WTC11 (cell line): ENCODE measurements at regions not wholly inside any gene's neighbourhood (a gene's known extent, or its start where the extent isn't known, plus 50 kb on each side); places are given as distances from the start of the nearest gene placed in this dataset.

Source experiments
- ATAC-seq: fragments of 200-7000 bp; cut with Tn5 transposase; 2 replicates; pipeline ENCODE4 v1.10.0; 2021; ENCODE audit warnings: mild to moderate bottlenecking, moderate library complexity
- CTCF ChIA-PET: fragments of 300-600 bp; sonication (Branson Sonifier 250); formaldehyde crosslinking; loops from one replicate; lab custom pipeline; 2021; ENCODE audit warnings: antibody characterized with exemption; lab: Charles Lee
- POLR2A ChIA-PET: fragments of 350-600 bp; sonication (Branson Sonifier 250); formaldehyde crosslinking; loops from one replicate; lab custom pipeline; 2021; ENCODE audit warnings: antibody characterized with exemption; lab: Charles Lee
- DNase-seq: peaks from one replicate; pipeline ENCODE4 v3.0.0; 2021; ENCODE audit warnings: low spot score
- H3K27ac Mint-ChIP-seq: 2 replicates; pipeline ENCODE4 v1.8.0; 2021; ENCODE audit warnings: mixed read lengths
- H3K27me3 Mint-ChIP-seq: 2 replicates; pipeline ENCODE4 v1.8.0; 2021; ENCODE audit warnings: low read depth, mild to moderate bottlenecking, moderate library complexity, mixed read lengths
- H3K36me3 Mint-ChIP-seq: 2 replicates; pipeline ENCODE4 v1.8.0; 2021; ENCODE audit warnings: mixed read lengths
- H3K4me1 Mint-ChIP-seq: 2 replicates; pipeline ENCODE4 v1.8.0; 2022; ENCODE audit warnings: mixed read lengths
- H3K4me3 Mint-ChIP-seq: 2 replicates; pipeline ENCODE4 v1.8.0; 2021; ENCODE audit warnings: mild to moderate bottlenecking, moderate library complexity, mixed read lengths
- H3K9me3 Mint-ChIP-seq: 2 replicates; pipeline ENCODE4 v1.8.0; 2021; ENCODE audit warnings: mixed read lengths
- ATF3 ChIP-seq: sonication (generic); formaldehyde crosslinking; conservative IDR thresholded peaks from 2 replicates; pipeline ENCODE4 v1.8.1; 2022; ENCODE audit warnings: mild to moderate bottlenecking, missing genetic modification reagents
- CBFB ChIP-seq: sonication (generic); formaldehyde crosslinking; IDR thresholded peaks from 2 replicates; pipeline ENCODE4 v1.8.1; 2022; ENCODE audit warnings: mild to moderate bottlenecking, low read depth, missing genetic modification reagents
- CDX4 ChIP-seq: fragments of 250-450 bp; sonication (Bioruptor Pico); IDR thresholded peaks from 2 replicates; pipeline ENCODE4 v1.9.0; 2021; ENCODE audit warnings: moderate library complexity, mild to moderate bottlenecking, inconsistent platforms, borderline replicate concordance
- FOXK1 ChIP-seq: sonication (generic); formaldehyde crosslinking; IDR thresholded peaks from 2 replicates; pipeline ENCODE4 v1.8.0; 2022; ENCODE audit warnings: mild to moderate bottlenecking, moderate library complexity, missing genetic modification reagents
- GABPB1 ChIP-seq: sonication (generic); formaldehyde crosslinking; IDR thresholded peaks from 2 replicates; pipeline ENCODE4 v1.8.1; 2023; ENCODE audit warnings: mild to moderate bottlenecking, missing genetic modification reagents
- HMGA2 ChIP-seq: fragments of 250-450 bp; sonication (Bioruptor Pico); IDR thresholded peaks from 2 replicates; pipeline ENCODE4 v1.4.0; 2021; ENCODE audit warnings: mild to moderate bottlenecking, moderate library complexity
- MXD4 ChIP-seq: fragments of 250-450 bp; sonication (Bioruptor Pico); IDR thresholded peaks from 2 replicates; pipeline ENCODE4 v1.8.0; 2021; ENCODE audit warnings: mild to moderate bottlenecking, moderate library complexity, borderline replicate concordance
- OVOL2 ChIP-seq: fragments of 250-450 bp; sonication (Bioruptor Pico); IDR thresholded peaks from 2 replicates; pipeline ENCODE4 v1.9.0; 2021; ENCODE audit warnings: mild to moderate bottlenecking, borderline replicate concordance
- PREB ChIP-seq: sonication (generic); formaldehyde crosslinking; IDR thresholded peaks from 2 replicates; pipeline ENCODE4 v1.8.1; 2022; ENCODE audit warnings: mild to moderate bottlenecking, missing genetic modification reagents, moderate library complexity, borderline replicate concordance
- TP53 ChIP-seq: sonication (generic); formaldehyde crosslinking; IDR thresholded peaks from 2 replicates; pipeline ENCODE4 v1.8.1; 2023; ENCODE audit warnings: mild to moderate bottlenecking, missing genetic modification reagents
- ZNF121 ChIP-seq: sonication (generic); formaldehyde crosslinking; IDR thresholded peaks from 2 replicates; pipeline ENCODE4 v1.8.0; 2023; ENCODE audit warnings: missing genetic modification reagents
- ZNF138 ChIP-seq: sonication (generic); formaldehyde crosslinking; conservative IDR thresholded peaks from 2 replicates; pipeline ENCODE4 v1.8.1; 2022; ENCODE audit warnings: mild to moderate bottlenecking, moderate library complexity, missing genetic modification reagents
- ZNF317 ChIP-seq: sonication (generic); formaldehyde crosslinking; IDR thresholded peaks from 2 replicates; pipeline ENCODE4 v1.8.1; 2023; ENCODE audit warnings: low read depth, mild to moderate bottlenecking, moderate library complexity, missing genetic modification reagents, borderline replicate concordance
- ZNF396 ChIP-seq: fragments of 250-450 bp; sonication (Bioruptor Pico); IDR thresholded peaks from 2 replicates; pipeline ENCODE4 v1.8.0; 2021; ENCODE audit warnings: mild to moderate bottlenecking, moderate library complexity, borderline replicate concordance
- TF ChIP-seq, protein P1 (sequence below): fragments of 250-450 bp; sonication (Bioruptor Pico); IDR thresholded peaks from 2 replicates; pipeline ENCODE4 v1.9.0; 2021; ENCODE audit warnings: mild to moderate bottlenecking, borderline replicate concordance
- TF ChIP-seq, protein P2 (sequence below): sonication (generic); formaldehyde crosslinking; IDR thresholded peaks from 2 replicates; pipeline ENCODE4 v1.8.1; 2023; ENCODE audit warnings: mild to moderate bottlenecking, missing genetic modification reagents
- TF ChIP-seq, protein P3 (sequence below): sonication (generic); formaldehyde crosslinking; IDR thresholded peaks from 2 replicates; pipeline ENCODE4 v1.8.0; 2022; ENCODE audit warnings: mild to moderate bottlenecking, missing genetic modification reagents
- TF ChIP-seq, protein P4 (sequence below): sonication (generic); formaldehyde crosslinking; IDR thresholded peaks from 2 replicates; pipeline ENCODE4 v1.8.0; 2023; ENCODE audit warnings: missing genetic modification reagents, mild to moderate bottlenecking, borderline replicate concordance
- TF ChIP-seq, protein P5 (sequence below): fragments of 250-450 bp; sonication (Bioruptor Pico); IDR thresholded peaks from 2 replicates; pipeline ENCODE4 v2.1.2; 2022; ENCODE audit warnings: mild to moderate bottlenecking, moderate library complexity

GRCh38 chrX:149114001-149114400 is 391.1 kb downstream of the IDS start (continued):
- TF ChIP-seq CDX4 (CRISPR knock-in tag) (no peak), ZNF138 (CRISPR knock-in tag) (no peak), ZNF317 (CRISPR knock-in tag) (no peak)
- TF ChIP-seq, all 79 proteins: peak for 0

- H3K4me1 Mint-ChIP-seq = peaks cover 8% of the 10 kb centered on the region
- H3K27me3 Mint-ChIP-seq = no peaks in the 10 kb centered on the region; the same call in 1 of the 2 replicates
- CTCF ChIA-PET = no interaction called here
- no peak for DNase-seq
- POLR2A ChIA-PET = no interaction called here
- H3K4me3 Mint-ChIP-seq = no peak overlapping the region
- TF ChIP-seq PREB (CRISPR knock-in tag) (no peak), CBFB (CRISPR knock-in tag) (no peak), ZNF396 (CRISPR knock-in tag) (no peak), ZNF138 (CRISPR knock-in tag) (no peak), GABPB1 (CRISPR knock-in tag) (no peak), OVOL2 (CRISPR knock-in tag) (no peak), HMGA2 (CRISPR knock-in tag) (no peak), TP53 (no peak), FOXK1 (CRISPR knock-in tag) (no peak), ZNF121 (no peak), ATF3 (CRISPR knock-in tag) (no peak), MXD4 (CRISPR knock-in tag) (no peak)
- TF ChIP-seq, protein P1, sequence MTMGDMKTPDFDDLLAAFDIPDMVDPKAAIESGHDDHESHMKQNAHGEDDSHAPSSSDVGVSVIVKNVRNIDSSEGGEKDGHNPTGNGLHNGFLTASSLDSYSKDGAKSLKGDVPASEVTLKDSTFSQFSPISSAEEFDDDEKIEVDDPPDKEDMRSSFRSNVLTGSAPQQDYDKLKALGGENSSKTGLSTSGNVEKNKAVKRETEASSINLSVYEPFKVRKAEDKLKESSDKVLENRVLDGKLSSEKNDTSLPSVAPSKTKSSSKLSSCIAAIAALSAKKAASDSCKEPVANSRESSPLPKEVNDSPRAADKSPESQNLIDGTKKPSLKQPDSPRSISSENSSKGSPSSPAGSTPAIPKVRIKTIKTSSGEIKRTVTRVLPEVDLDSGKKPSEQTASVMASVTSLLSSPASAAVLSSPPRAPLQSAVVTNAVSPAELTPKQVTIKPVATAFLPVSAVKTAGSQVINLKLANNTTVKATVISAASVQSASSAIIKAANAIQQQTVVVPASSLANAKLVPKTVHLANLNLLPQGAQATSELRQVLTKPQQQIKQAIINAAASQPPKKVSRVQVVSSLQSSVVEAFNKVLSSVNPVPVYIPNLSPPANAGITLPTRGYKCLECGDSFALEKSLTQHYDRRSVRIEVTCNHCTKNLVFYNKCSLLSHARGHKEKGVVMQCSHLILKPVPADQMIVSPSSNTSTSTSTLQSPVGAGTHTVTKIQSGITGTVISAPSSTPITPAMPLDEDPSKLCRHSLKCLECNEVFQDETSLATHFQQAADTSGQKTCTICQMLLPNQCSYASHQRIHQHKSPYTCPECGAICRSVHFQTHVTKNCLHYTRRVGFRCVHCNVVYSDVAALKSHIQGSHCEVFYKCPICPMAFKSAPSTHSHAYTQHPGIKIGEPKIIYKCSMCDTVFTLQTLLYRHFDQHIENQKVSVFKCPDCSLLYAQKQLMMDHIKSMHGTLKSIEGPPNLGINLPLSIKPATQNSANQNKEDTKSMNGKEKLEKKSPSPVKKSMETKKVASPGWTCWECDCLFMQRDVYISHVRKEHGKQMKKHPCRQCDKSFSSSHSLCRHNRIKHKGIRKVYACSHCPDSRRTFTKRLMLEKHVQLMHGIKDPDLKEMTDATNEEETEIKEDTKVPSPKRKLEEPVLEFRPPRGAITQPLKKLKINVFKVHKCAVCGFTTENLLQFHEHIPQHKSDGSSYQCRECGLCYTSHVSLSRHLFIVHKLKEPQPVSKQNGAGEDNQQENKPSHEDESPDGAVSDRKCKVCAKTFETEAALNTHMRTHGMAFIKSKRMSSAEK (CRISPR knock-in tag) = no peak
- TF ChIP-seq, protein P2, sequence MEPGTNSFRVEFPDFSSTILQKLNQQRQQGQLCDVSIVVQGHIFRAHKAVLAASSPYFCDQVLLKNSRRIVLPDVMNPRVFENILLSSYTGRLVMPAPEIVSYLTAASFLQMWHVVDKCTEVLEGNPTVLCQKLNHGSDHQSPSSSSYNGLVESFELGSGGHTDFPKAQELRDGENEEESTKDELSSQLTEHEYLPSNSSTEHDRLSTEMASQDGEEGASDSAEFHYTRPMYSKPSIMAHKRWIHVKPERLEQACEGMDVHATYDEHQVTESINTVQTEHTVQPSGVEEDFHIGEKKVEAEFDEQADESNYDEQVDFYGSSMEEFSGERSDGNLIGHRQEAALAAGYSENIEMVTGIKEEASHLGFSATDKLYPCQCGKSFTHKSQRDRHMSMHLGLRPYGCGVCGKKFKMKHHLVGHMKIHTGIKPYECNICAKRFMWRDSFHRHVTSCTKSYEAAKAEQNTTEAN (CRISPR knock-in tag) = no peak
- TF ChIP-seq, protein P3, sequence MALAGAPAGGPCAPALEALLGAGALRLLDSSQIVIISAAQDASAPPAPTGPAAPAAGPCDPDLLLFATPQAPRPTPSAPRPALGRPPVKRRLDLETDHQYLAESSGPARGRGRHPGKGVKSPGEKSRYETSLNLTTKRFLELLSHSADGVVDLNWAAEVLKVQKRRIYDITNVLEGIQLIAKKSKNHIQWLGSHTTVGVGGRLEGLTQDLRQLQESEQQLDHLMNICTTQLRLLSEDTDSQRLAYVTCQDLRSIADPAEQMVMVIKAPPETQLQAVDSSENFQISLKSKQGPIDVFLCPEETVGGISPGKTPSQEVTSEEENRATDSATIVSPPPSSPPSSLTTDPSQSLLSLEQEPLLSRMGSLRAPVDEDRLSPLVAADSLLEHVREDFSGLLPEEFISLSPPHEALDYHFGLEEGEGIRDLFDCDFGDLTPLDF (CRISPR knock-in tag) = no peak
- TF ChIP-seq, protein P4, sequence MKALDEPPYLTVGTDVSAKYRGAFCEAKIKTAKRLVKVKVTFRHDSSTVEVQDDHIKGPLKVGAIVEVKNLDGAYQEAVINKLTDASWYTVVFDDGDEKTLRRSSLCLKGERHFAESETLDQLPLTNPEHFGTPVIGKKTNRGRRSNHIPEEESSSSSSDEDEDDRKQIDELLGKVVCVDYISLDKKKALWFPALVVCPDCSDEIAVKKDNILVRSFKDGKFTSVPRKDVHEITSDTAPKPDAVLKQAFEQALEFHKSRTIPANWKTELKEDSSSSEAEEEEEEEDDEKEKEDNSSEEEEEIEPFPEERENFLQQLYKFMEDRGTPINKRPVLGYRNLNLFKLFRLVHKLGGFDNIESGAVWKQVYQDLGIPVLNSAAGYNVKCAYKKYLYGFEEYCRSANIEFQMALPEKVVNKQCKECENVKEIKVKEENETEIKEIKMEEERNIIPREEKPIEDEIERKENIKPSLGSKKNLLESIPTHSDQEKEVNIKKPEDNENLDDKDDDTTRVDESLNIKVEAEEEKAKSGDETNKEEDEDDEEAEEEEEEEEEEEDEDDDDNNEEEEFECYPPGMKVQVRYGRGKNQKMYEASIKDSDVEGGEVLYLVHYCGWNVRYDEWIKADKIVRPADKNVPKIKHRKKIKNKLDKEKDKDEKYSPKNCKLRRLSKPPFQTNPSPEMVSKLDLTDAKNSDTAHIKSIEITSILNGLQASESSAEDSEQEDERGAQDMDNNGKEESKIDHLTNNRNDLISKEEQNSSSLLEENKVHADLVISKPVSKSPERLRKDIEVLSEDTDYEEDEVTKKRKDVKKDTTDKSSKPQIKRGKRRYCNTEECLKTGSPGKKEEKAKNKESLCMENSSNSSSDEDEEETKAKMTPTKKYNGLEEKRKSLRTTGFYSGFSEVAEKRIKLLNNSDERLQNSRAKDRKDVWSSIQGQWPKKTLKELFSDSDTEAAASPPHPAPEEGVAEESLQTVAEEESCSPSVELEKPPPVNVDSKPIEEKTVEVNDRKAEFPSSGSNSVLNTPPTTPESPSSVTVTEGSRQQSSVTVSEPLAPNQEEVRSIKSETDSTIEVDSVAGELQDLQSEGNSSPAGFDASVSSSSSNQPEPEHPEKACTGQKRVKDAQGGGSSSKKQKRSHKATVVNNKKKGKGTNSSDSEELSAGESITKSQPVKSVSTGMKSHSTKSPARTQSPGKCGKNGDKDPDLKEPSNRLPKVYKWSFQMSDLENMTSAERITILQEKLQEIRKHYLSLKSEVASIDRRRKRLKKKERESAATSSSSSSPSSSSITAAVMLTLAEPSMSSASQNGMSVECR (CRISPR knock-in tag) = no peak
- TF ChIP-seq, protein P5, sequence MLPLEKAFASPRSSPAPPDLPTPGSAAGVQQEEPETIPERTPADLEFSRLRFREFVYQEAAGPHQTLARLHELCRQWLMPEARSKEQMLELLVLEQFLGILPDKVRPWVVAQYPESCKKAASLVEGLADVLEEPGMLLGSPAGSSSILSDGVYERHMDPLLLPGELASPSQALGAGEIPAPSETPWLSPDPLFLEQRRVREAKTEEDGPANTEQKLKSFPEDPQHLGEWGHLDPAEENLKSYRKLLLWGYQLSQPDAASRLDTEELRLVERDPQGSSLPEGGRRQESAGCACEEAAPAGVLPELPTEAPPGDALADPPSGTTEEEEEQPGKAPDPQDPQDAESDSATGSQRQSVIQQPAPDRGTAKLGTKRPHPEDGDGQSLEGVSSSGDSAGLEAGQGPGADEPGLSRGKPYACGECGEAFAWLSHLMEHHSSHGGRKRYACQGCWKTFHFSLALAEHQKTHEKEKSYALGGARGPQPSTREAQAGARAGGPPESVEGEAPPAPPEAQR (CRISPR knock-in tag) = no peak
- H3K36me3 Mint-ChIP-seq = no peaks in the 10 kb centered on the region
- H3K9me3 Mint-ChIP-seq = 0 out of 2 replicates have a peak, but pooled peaks cover 4% of the 10 kb centered on the region
- no peak overlapping the region for H3K27ac Mint-ChIP-seq
- ATAC-seq = no peak
Observed at GRCh38 chrX:149097786-149098185, 407.3 kb downstream of the IDS start.
